Neural progenitor cell (in vitro differentiated cells): ENCODE measurements at regions not wholly inside any gene's neighbourhood (a gene's known extent, or its start where the extent isn't known, plus 50 kb on each side); places are given as distances from the start of the nearest gene placed in this dataset.

Source experiments
- DNase-seq: peaks from one replicate; pipeline ENCODE4 v3.0.0-alpha.2; 2016; ENCODE audit warnings: low spot score
- H2AFZ ChIP-seq: fragments of 200-600 bp; sonication (generic); replicated peaks from 2 replicates; pipeline ENCODE4 v1.6.1; 2016; ENCODE audit warnings: antibody characterized with exemption
- H3F3A ChIP-seq: fragments of 200-600 bp; sonication (generic); 2 replicates; pipeline ENCODE4 v1.6.1; 2016; ENCODE audit warnings: antibody characterized with exemption, low read depth
- H3K27ac ChIP-seq: fragments of 200-600 bp; sonication (generic); 2 replicates; pipeline ENCODE4 v1.5.1; 2016; ENCODE audit warnings: mild to moderate bottlenecking
- H3K27me3 ChIP-seq: fragments of 200-600 bp; sonication (generic); 2 replicates; pipeline ENCODE4 v1.6.1; 2016; ENCODE audit warnings: mild to moderate bottlenecking, moderate library complexity
- H3K36me3 ChIP-seq: fragments of 200-600 bp; sonication (generic); 2 replicates; pipeline ENCODE4 v1.5.1; 2016
- H3K4me1 ChIP-seq: fragments of 200-600 bp; sonication (generic); 2 replicates; pipeline ENCODE4 v1.6.1; 2016; ENCODE audit warnings: mixed run types
- H3K4me2 ChIP-seq: fragments of 200-600 bp; sonication (generic); 2 replicates; pipeline ENCODE4 v1.6.1; 2016
- H3K4me3 ChIP-seq: fragments of 200-600 bp; sonication (generic); 2 replicates; pipeline ENCODE4 v1.5.1; 2016
- H3K79me2 ChIP-seq: fragments of 200-600 bp; sonication (generic); 2 replicates; pipeline ENCODE4 v1.6.1; 2016; ENCODE audit warnings: low read depth
- H3K9ac ChIP-seq: fragments of 200-600 bp; sonication (generic); 2 replicates; pipeline ENCODE4 v1.6.1; 2016
- H3K9me3 ChIP-seq: fragments of 200-600 bp; sonication (generic); 2 replicates; pipeline ENCODE4 v1.5.1; 2016; ENCODE audit warnings: low read depth
- H4K20me1 ChIP-seq: fragments of 200-600 bp; sonication (generic); 2 replicates; pipeline ENCODE4 v1.6.1; 2016; ENCODE audit warnings: low read depth
- H3K27ac Mint-ChIP-seq: 3 replicates; pipeline ENCODE4 v1.8.0; 2021; ENCODE audit warnings: mixed read lengths
- H3K27me3 Mint-ChIP-seq: 2 replicates; pipeline ENCODE4 v1.8.0; 2022; ENCODE audit warnings: low read depth, mild to moderate bottlenecking, inconsistent platforms, moderate library complexity, mixed read lengths; ENCODE audit not compliant: insufficient read depth
- H3K36me3 Mint-ChIP-seq: 3 replicates; pipeline ENCODE4 v1.8.0; 2021; ENCODE audit warnings: mixed read lengths
- H3K4me1 Mint-ChIP-seq: 3 replicates; pipeline ENCODE4 v1.8.0; 2021; ENCODE audit warnings: mixed read lengths
- H3K4me3 Mint-ChIP-seq: 3 replicates; pipeline ENCODE4 v1.8.0; 2021; ENCODE audit warnings: mild to moderate bottlenecking, moderate library complexity, mixed read lengths
- H3K9me3 Mint-ChIP-seq: 3 replicates; pipeline ENCODE4 v1.8.0; 2020; ENCODE audit warnings: mixed read lengths
- EZH2 ChIP-seq: fragments of 200-600 bp; sonication (generic); IDR thresholded peaks from 2 replicates; pipeline ENCODE4 v1.6.1; 2017; ENCODE audit warnings: antibody characterized with exemption, mild to moderate bottlenecking, moderate library complexity
- EZH2phosphoT487 ChIP-seq: fragments of 200-600 bp; sonication (generic); IDR thresholded peaks from 2 replicates; pipeline ENCODE4 v1.6.1; 2017; ENCODE audit warnings: antibody characterized with exemption
- TF ChIP-seq, protein P1 (sequence below): fragments of 200-600 bp; sonication (generic); IDR thresholded peaks from 2 replicates; pipeline ENCODE4 v1.5.1; 2017; ENCODE audit warnings: antibody characterized with exemption, mild to moderate bottlenecking

- Mint-ChIP-seq H3K27ac (no peak overlapping the region), H3K27me3 (peaks cover 9% of the 10 kb centered on the region), H3K4me1 (peaks cover 15% of the 10 kb centered on the region), H3K36me3 (no peaks in the 10 kb centered on the region), H3K9me3 (no peaks in the 10 kb centered on the region), H3K4me3 (no peak overlapping the region)
- no peaks in the 10 kb centered on the region for H3K27me3 ChIP-seq
- H3K79me2 ChIP-seq: no peaks in the 10 kb centered on the region
- no peak overlapping the region for H3K4me2 ChIP-seq
- DNase-seq: no peak
- H4K20me1 ChIP-seq: no peaks in the 10 kb centered on the region
- TF ChIP-seq EZH2 (no peak), EZH2phosphoT487 (no peak)
- TF ChIP-seq, protein P1, sequence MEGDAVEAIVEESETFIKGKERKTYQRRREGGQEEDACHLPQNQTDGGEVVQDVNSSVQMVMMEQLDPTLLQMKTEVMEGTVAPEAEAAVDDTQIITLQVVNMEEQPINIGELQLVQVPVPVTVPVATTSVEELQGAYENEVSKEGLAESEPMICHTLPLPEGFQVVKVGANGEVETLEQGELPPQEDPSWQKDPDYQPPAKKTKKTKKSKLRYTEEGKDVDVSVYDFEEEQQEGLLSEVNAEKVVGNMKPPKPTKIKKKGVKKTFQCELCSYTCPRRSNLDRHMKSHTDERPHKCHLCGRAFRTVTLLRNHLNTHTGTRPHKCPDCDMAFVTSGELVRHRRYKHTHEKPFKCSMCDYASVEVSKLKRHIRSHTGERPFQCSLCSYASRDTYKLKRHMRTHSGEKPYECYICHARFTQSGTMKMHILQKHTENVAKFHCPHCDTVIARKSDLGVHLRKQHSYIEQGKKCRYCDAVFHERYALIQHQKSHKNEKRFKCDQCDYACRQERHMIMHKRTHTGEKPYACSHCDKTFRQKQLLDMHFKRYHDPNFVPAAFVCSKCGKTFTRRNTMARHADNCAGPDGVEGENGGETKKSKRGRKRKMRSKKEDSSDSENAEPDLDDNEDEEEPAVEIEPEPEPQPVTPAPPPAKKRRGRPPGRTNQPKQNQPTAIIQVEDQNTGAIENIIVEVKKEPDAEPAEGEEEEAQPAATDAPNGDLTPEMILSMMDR: no peak
- H3K9me3 ChIP-seq: no peaks in the 10 kb centered on the region
- peaks cover 10% of the 10 kb centered on the region for H3K4me1 ChIP-seq
- no peaks in the 10 kb centered on the region for H3K36me3 ChIP-seq
- no peak overlapping the region for H3K4me3 ChIP-seq
- no peak overlapping the region for H3K27ac ChIP-seq
- H3F3A ChIP-seq: no peaks in the 10 kb centered on the region
- no peak overlapping the region for H3K9ac ChIP-seq
- no peak overlapping the region for H2AFZ ChIP-seq
These were observed 145.7 kb upstream of the PHACTR3 start for GRCh38 chr20:59458645-59459044.

DNA sequence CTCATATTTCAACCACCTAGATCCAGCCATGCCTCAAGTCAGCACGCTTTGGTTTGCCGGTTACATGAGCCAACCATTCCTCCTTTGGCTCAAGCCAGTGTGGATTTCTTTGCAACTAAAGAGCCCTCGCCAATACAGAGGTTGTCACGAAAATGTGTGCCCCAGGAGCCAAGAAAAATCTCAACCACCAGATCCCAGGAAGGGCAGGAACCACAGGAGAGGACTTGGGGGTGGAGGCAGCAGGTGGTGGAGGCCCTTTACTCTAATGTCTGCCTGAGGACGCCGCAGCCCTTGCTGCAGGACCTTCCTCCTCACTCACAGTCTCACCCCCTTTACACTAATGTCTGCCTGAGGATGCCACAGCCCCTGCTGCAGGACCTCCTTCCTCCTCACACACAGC, 144.8 kb upstream of the PHACTR3 start:
- H3K4me3 Mint-ChIP-seq: no peak overlapping the region
- H3K36me3 Mint-ChIP-seq: no peaks in the 10 kb centered on the region
- H3K27me3 Mint-ChIP-seq: peaks cover 9% of the 10 kb centered on the region
- DNase-seq: no peak
- no peak overlapping the region for H3K27ac Mint-ChIP-seq
- H3K79me2 ChIP-seq: no peaks in the 10 kb centered on the region
- H3K4me1 Mint-ChIP-seq: peaks cover 9% of the 10 kb centered on the region
- no peaks in the 10 kb centered on the region for H3K36me3 ChIP-seq
- H3K27me3 ChIP-seq: no peaks in the 10 kb centered on the region
- no peaks in the 10 kb centered on the region for H3F3A ChIP-seq
- H3K4me3 ChIP-seq: no peak overlapping the region
- no peak for TF ChIP-seq EZH2
- TF ChIP-seq EZH2phosphoT487: no peak
- TF ChIP-seq, protein P1: no peak
- H3K27ac ChIP-seq: no peak overlapping the region
- no peaks in the 10 kb centered on the region for H4K20me1 ChIP-seq
- H3K9me3 Mint-ChIP-seq: no peaks in the 10 kb centered on the region
- H3K4me2 ChIP-seq: no peak overlapping the region
- H3K9ac ChIP-seq: no peak overlapping the region
- no peaks in the 10 kb centered on the region for H3K9me3 ChIP-seq
- H2AFZ ChIP-seq: no peak overlapping the region
- peaks cover 5% of the 10 kb centered on the region for H3K4me1 ChIP-seq

DNA sequence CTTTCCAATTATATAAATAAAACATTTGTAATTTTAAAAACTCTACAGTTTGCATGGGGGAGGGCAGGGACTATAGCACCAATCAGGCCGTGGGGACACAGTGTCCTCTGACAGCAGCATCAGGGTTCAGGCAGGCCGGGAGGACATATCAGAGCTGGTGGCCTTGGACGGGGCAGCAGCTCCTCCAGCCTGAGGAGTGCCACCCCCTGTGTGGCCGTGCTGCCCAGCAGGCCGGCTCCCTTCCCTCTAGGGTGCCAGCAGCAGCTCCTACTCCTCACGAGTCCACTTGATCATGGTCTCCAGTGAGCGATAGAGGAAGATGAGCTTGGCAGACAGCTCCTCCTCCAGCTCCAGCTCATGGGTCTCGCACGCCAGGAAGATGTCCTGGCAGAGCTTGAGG, 144.0 kb upstream of the PHACTR3 start:
- Mint-ChIP-seq H3K4me1 (peaks cover 8% of the 10 kb centered on the region), H3K27me3 (peaks cover 7% of the 10 kb centered on the region), H3K9me3 (no peaks in the 10 kb centered on the region), H3K4me3 (no peak overlapping the region), H3K27ac (no peak overlapping the region), H3K36me3 (no peaks in the 10 kb centered on the region)
- no peak overlapping the region for H3K4me2 ChIP-seq
- DNase-seq: no peak
- H3K27me3 ChIP-seq: no peaks in the 10 kb centered on the region
- H4K20me1 ChIP-seq: no peaks in the 10 kb centered on the region
- H3K4me3 ChIP-seq: no peak overlapping the region
- no peaks in the 10 kb centered on the region for H3K79me2 ChIP-seq
- H3K36me3 ChIP-seq: no peaks in the 10 kb centered on the region
- no peaks in the 10 kb centered on the region for H3F3A ChIP-seq
- TF ChIP-seq EZH2phosphoT487 (no peak), EZH2 (no peak)
- TF ChIP-seq, protein P1: no peak
- H2AFZ ChIP-seq: no peak overlapping the region
- no peak overlapping the region for H3K27ac ChIP-seq
- no peak overlapping the region for H3K9ac ChIP-seq
- H3K4me1 ChIP-seq: peaks cover 5% of the 10 kb centered on the region
- no peaks in the 10 kb centered on the region for H3K9me3 ChIP-seq

DNA sequence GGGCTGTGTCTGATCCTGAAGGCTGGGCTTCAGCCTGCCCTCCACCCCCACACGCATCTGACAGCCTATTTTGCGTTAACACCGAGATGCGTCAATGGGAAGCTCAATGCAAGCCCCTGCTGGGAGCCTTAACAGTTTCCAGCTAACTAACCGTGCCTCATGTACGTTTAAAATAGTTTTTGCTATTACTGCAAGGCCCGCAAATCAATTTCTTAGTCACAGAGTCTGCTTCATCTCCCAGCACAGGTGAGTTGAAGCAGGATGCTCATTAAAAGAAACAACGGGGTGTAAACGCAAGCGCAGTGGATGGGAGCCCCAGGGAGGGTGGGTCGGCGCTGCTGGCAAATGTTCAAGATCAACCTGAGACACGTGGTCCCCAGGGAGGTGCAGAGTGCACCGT, 142.8 kb upstream of the PHACTR3 start:
- Mint-ChIP-seq H3K27ac (no peak overlapping the region), H3K27me3 (peaks cover 10% of the 10 kb centered on the region), H3K4me1 (peaks cover 7% of the 10 kb centered on the region), H3K9me3 (no peaks in the 10 kb centered on the region), H3K4me3 (no peak overlapping the region), H3K36me3 (no peaks in the 10 kb centered on the region)
- Histone ChIP-seq H3K27ac (no peak overlapping the region), H3K36me3 (no peaks in the 10 kb centered on the region), H3K4me3 (no peak overlapping the region), H3K4me1 (peaks cover 5% of the 10 kb centered on the region), H3K4me2 (no peak overlapping the region), H3K9ac (no peak overlapping the region), H3K27me3 (no peaks in the 10 kb centered on the region), H3K79me2 (no peaks in the 10 kb centered on the region), H3F3A (no peaks in the 10 kb centered on the region), H4K20me1 (no peaks in the 10 kb centered on the region), H2AFZ (no peak overlapping the region), H3K9me3 (no peaks in the 10 kb centered on the region)
- TF ChIP-seq, protein P1: no peak
- TF ChIP-seq EZH2phosphoT487 (no peak), EZH2 (no peak)
- no peak for DNase-seq
